ENCODE measurements at regions not wholly inside any gene's neighbourhood (a gene's known extent, or its start where the extent isn't known, plus 50 kb on each side); places are given as distances from the start of the nearest gene placed in this dataset.

DNA sequence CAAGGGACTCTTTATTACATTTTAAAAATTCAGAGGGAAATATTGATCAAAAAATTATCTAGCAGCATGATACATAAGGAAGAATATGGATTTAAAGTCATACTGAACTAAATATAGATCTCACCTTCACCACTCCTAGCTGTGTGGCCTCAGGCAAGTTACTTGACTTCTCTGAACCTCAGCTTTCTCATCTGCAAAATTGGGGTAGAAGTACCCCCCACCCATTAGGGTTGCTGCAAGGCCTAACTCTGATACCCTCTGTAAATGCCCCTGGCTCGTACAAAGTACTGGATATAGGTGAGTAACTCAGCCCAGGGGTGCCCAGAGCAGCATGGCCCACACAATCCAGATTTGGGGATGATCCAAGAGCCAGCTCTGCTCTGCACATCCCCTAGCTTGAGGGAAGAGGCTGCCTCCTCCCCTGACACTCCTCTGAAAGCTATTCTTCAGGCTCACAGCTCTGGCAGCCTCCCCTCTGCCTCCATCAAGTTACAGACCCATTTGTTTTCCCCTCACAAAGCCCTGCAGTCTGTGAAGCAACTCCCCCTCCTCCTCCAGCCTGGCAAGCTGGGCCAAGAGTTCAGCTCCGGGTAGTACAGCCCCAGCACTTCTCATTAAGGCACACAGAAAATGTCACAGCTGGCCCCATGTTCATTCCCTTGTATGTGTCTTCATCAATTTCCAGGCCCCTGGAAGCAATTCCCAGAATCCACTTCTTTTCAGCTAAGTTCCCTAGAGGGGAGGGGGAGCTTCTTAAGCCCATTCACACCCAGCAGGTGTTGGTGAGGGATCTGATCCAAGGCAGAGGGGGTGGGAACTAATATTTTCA, 143.7 kb downstream of the PLPP3 start (continued):
- TF ChIP-seq ZBTB34 (CRISPR knock-in tag; IDR thresholded peaks at IDR 0.05) = no peak
- TF ChIP-seq, protein P1, sequence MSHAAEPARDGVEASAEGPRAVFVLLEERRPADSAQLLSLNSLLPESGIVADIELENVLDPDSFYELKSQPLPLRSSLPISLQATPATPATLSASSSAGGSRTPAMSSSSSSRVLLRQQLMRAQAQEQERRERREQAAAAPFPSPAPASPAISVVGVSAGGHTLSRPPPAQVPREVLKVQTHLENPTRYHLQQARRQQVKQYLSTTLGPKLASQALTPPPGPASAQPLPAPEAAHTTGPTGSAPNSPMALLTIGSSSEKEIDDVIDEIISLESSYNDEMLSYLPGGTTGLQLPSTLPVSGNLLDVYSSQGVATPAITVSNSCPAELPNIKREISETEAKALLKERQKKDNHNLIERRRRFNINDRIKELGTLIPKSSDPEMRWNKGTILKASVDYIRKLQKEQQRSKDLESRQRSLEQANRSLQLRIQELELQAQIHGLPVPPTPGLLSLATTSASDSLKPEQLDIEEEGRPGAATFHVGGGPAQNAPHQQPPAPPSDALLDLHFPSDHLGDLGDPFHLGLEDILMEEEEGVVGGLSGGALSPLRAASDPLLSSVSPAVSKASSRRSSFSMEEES (CRISPR knock-in tag; IDR thresholded peaks at IDR 0.05) = no peak
- TF ChIP-seq JUNB (CRISPR knock-in tag; IDR thresholded peaks at IDR 0.05; ENCODE audit: borderline replicate concordance) = no peak
- no peak for TF ChIP-seq DR1 (CRISPR knock-in tag; IDR thresholded peaks at IDR 0.05)
- TF ChIP-seq, protein P2, sequence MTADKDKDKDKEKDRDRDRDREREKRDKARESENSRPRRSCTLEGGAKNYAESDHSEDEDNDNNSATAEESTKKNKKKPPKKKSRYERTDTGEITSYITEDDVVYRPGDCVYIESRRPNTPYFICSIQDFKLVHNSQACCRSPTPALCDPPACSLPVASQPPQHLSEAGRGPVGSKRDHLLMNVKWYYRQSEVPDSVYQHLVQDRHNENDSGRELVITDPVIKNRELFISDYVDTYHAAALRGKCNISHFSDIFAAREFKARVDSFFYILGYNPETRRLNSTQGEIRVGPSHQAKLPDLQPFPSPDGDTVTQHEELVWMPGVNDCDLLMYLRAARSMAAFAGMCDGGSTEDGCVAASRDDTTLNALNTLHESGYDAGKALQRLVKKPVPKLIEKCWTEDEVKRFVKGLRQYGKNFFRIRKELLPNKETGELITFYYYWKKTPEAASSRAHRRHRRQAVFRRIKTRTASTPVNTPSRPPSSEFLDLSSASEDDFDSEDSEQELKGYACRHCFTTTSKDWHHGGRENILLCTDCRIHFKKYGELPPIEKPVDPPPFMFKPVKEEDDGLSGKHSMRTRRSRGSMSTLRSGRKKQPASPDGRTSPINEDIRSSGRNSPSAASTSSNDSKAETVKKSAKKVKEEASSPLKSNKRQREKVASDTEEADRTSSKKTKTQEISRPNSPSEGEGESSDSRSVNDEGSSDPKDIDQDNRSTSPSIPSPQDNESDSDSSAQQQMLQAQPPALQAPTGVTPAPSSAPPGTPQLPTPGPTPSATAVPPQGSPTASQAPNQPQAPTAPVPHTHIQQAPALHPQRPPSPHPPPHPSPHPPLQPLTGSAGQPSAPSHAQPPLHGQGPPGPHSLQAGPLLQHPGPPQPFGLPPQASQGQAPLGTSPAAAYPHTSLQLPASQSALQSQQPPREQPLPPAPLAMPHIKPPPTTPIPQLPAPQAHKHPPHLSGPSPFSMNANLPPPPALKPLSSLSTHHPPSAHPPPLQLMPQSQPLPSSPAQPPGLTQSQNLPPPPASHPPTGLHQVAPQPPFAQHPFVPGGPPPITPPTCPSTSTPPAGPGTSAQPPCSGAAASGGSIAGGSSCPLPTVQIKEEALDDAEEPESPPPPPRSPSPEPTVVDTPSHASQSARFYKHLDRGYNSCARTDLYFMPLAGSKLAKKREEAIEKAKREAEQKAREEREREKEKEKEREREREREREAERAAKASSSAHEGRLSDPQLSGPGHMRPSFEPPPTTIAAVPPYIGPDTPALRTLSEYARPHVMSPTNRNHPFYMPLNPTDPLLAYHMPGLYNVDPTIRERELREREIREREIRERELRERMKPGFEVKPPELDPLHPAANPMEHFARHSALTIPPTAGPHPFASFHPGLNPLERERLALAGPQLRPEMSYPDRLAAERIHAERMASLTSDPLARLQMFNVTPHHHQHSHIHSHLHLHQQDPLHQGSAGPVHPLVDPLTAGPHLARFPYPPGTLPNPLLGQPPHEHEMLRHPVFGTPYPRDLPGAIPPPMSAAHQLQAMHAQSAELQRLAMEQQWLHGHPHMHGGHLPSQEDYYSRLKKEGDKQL (CRISPR knock-in tag; IDR thresholded peaks at IDR 0.05; ENCODE audit: low read depth) = no peak
- TF ChIP-seq ZBTB21 (CRISPR knock-in tag; IDR thresholded peaks at IDR 0.05) = no peak
- TF ChIP-seq ZSCAN22 (CRISPR knock-in tag; IDR thresholded peaks at IDR 0.05) = peak; percentile 86; the same call in 1 of the 2 replicates
- TF ChIP-seq ZKSCAN8 (CRISPR knock-in tag; IDR thresholded peaks at IDR 0.05; ENCODE audit: borderline replicate concordance) = no peak
- no peak for TF ChIP-seq BRD4 (CRISPR knock-in tag; IDR thresholded peaks at IDR 0.05)
- TF ChIP-seq ZSCAN25 (CRISPR knock-in tag; IDR thresholded peaks at IDR 0.05) = peak; percentile 48; the same call in 1 of the 2 replicates
- no peak for TF ChIP-seq NFE2 (CRISPR knock-in tag; IDR thresholded peaks at IDR 0.05)
- no peak for TF ChIP-seq NFYB (CRISPR knock-in tag; IDR thresholded peaks at IDR 0.05)
- peak; percentile 88 for TF ChIP-seq ZMYM3 (CRISPR knock-in tag; IDR thresholded peaks at IDR 0.05)
- TF ChIP-seq, protein P3, sequence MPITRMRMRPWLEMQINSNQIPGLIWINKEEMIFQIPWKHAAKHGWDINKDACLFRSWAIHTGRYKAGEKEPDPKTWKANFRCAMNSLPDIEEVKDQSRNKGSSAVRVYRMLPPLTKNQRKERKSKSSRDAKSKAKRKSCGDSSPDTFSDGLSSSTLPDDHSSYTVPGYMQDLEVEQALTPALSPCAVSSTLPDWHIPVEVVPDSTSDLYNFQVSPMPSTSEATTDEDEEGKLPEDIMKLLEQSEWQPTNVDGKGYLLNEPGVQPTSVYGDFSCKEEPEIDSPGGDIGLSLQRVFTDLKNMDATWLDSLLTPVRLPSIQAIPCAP (CRISPR knock-in tag; IDR thresholded peaks at IDR 0.05; ENCODE audit: low read depth) = no peak
- TF ChIP-seq CC2D1A (CRISPR knock-in tag; IDR thresholded peaks at IDR 0.05) = no peak
- no peak for TF ChIP-seq ZNF644 (CRISPR knock-in tag; IDR thresholded peaks at IDR 0.05; ENCODE audit: low read depth)
- TF ChIP-seq ZBTB26 (CRISPR knock-in tag; IDR thresholded peaks at IDR 0.05; ENCODE audit: borderline replicate concordance) = no peak
- no peak for TF ChIP-seq ZFP1 (CRISPR knock-in tag; IDR thresholded peaks at IDR 0.05)
- TF ChIP-seq NCOA1 (CRISPR knock-in tag; IDR thresholded peaks at IDR 0.05) = no peak
- no peak for TF ChIP-seq FOXM1 (CRISPR knock-in tag; IDR thresholded peaks at IDR 0.05)
- no peak for TF ChIP-seq SSRP1 (CRISPR knock-in tag; IDR thresholded peaks at IDR 0.05)
- TF ChIP-seq ISL2 (CRISPR knock-in tag; IDR thresholded peaks at IDR 0.05) = no peak
